GM23338 (cell line): ENCODE measurements at regions not wholly inside any gene's neighbourhood (a gene's known extent, or its start where the extent isn't known, plus 50 kb on each side); places are given as distances from the start of the nearest gene placed in this dataset.

Experiments
- CREB1 ChIP-seq: fragments of 250-450 bp; sonication (Bioruptor Pico); IDR thresholded peaks from 2 replicates; pipeline ENCODE4 v1.5.0; 2020; ENCODE audit warnings: low read depth, mild to moderate bottlenecking, moderate library complexity
- CTCF ChIP-seq, 2 experiments: fragments of 200-600 bp in 1 of 2; sonication (generic) in 1 of 2; conservative IDR thresholded peaks; 2 replicates each; pipeline versions ENCODE4 v1.5.1 to v1.6.1; 2016 to 2017; ENCODE audit warnings: antibody characterized with exemption in 2 of 2, low read depth in 2 of 2, mild to moderate bottlenecking in 2 of 2, moderate library complexity in 1 of 2
- ETS1 ChIP-seq: IDR thresholded peaks from 2 replicates; pipeline ENCODE4 v1.6.1; 2016; ENCODE audit warnings: antibody characterized with exemption
- EZH2 ChIP-seq: fragments of 200-600 bp; sonication (generic); IDR thresholded peaks from one replicate; pipeline ENCODE4 v1.8.0; 2017; ENCODE audit warnings: antibody characterized with exemption, mild to moderate bottlenecking, low read depth; ENCODE audit not compliant: unreplicated experiment
- EZH2phosphoT487 ChIP-seq: fragments of 200-600 bp; sonication (generic); IDR thresholded peaks from one replicate; pipeline ENCODE4 v1.8.1; 2018; ENCODE audit warnings: antibody characterized with exemption; ENCODE audit not compliant: unreplicated experiment
- JUNB ChIP-seq: IDR thresholded peaks from one replicate; pipeline ENCODE4 v1.6.1; 2016; ENCODE audit warnings: antibody characterized with exemption; ENCODE audit not compliant: unreplicated experiment
- NANOG ChIP-seq: IDR thresholded peaks from 2 replicates; pipeline ENCODE4 v1.6.1; 2016; ENCODE audit warnings: antibody characterized with exemption, borderline replicate concordance
- POLR2AphosphoS5 ChIP-seq: IDR thresholded peaks from 2 replicates; pipeline ENCODE4 v1.6.1; 2016; ENCODE audit warnings: antibody characterized with exemption, low read depth
- REST ChIP-seq: IDR thresholded peaks from one replicate; pipeline ENCODE4 v1.6.1; 2018; ENCODE audit warnings: antibody characterized with exemption; ENCODE audit not compliant: unreplicated experiment
- STAT1 ChIP-seq: IDR thresholded peaks from one replicate; pipeline ENCODE4 v1.6.1; 2016; ENCODE audit warnings: antibody characterized with exemption; ENCODE audit not compliant: unreplicated experiment
- ZNF114 ChIP-seq: fragments of 250-450 bp; sonication (Bioruptor Pico); IDR thresholded peaks from 2 replicates; pipeline ENCODE4 v1.5.0; 2020; ENCODE audit warnings: mild to moderate bottlenecking, moderate library complexity
- ZNF462 ChIP-seq: fragments of 250-450 bp; sonication (Bioruptor Pico); IDR thresholded peaks from 2 replicates; pipeline ENCODE4 v1.5.0; 2020; ENCODE audit warnings: mild to moderate bottlenecking, moderate library complexity

GRCh38 chr3:107450254-107450893, 72.4 kb upstream of the BBX start:
- TF ChIP-seq EZH2phosphoT487 (no peak), CTCF (conservative IDR thresholded peaks at IDR 0.05; ENCODE audit: low read depth in 2 of 2) (no peak), POLR2AphosphoS5 (no peak), EZH2 (no peak), CREB1 (CRISPR knock-in tag) (no peak), REST (no peak), ZNF114 (CRISPR knock-in tag) (no peak), NANOG (no peak), JUNB (no peak), ETS1 (no peak), STAT1 (no peak), ZNF462 (CRISPR knock-in tag) (no peak)
